ENCODE measurements at regions not wholly inside any gene's neighbourhood (a gene's known extent, or its start where the extent isn't known, plus 50 kb on each side); places are given as distances from the start of the nearest gene placed in this dataset.

DNA sequence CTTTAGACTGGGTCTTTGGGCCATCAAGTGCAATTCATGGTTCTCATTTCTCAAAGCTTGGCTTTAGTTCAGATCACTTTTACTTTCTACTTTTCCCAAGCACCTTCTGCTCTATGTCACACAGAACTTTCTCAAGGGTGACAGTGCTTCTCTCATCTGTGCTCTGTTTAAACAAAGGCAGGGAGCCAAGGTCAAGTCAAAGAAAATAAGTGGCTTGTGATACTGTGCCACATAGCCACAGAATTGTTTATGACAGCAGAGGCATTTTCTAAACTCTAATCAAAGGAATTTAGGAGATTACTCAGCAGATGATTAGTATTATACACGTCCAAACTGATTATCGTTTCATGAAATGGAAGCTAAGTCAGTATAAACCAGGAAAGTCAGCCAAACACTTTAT is 348.0 kb downstream of the HDGFL1 start:
- no peak for TF ChIP-seq CTCF (IDR thresholded peaks at IDR 0.05; ENCODE audit: poor library complexity, severe bottlenecking)
- TF ChIP-seq EZH2 (IDR thresholded peaks at IDR 0.05; ENCODE audit: borderline replicate concordance, insufficient read depth, low read length, poor library complexity, severe bottlenecking) = no peak
- TF ChIP-seq RAD21 (conservative IDR thresholded peaks at IDR 0.05) = no peak
- no peak for TF ChIP-seq EP300 (conservative IDR thresholded peaks at IDR 0.05; ENCODE audit: poor library complexity, severe bottlenecking)

All from neural cell (in vitro differentiated cells).